ENCODE measurements at regions not wholly inside any gene's neighbourhood (a gene's known extent, or its start where the extent isn't known, plus 50 kb on each side); places are given as distances from the start of the nearest gene placed in this dataset.

DNA sequence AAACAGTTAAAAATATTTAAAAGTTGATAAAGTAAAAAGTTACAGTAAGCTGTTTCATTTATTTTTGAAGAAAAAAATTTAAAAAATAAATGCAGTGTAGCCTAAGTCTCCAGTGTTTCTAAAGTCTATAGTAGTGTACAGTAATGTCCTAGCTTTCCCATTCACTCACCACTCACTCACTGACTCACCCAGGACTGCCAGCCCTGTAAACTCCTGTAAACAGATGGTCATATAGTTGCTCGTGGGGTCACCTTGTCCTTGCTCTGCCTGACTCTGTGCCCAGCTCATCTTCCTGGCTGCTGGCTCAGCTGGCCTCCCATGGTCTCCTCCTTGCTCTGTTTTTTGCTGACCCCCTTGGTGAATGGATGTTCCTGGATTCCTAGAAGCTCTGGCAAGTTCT is 180.3 kb downstream of the VAPA start:
- ChIA-PET CTCF (no interaction called here), POLR2A (interaction anchor here (0.7 kb wide), 1 partner anchor 10 kb away, joined by 4 read pairs; no protein-coding TSS in a partner anchor)
- Histone ChIP-seq H3K4me1 (ENCODE audit: control insufficient read depth, insufficient read depth, low read length) (no peaks in the 10 kb centered on the region), H3K9me3 (ENCODE audit: control insufficient read depth, insufficient read depth, low read depth, low read length) (no peaks in the 10 kb centered on the region), H3K36me3 (ENCODE audit: control insufficient read depth in 2 of 2, insufficient read depth in 1 of 2, low read length in 2 of 2) (no peaks in the 10 kb centered on the region), H3K4me3 (ENCODE audit: low read depth, low read length) (no peak overlapping the region), H3K27ac (ENCODE audit: extremely low read depth, low read depth, low read length) (no peak overlapping the region)
- no peak for TF ChIP-seq ZNF843 (tag by site-specific recombination; IDR thresholded peaks at IDR 0.05)

- H3K4me3 ChIP-seq (ENCODE audit: low read depth, low read length) = no peak overlapping the region
- H3K4me1 ChIP-seq (ENCODE audit: control insufficient read depth, insufficient read depth, low read length) = no peaks in the 10 kb centered on the region
- no peak overlapping the region for H3K27ac ChIP-seq (ENCODE audit: extremely low read depth, low read depth, low read length)
- ChIA-PET POLR2A (no interaction called here), CTCF (no interaction called here)
- no peaks in the 10 kb centered on the region for H3K9me3 ChIP-seq (ENCODE audit: control insufficient read depth, insufficient read depth, low read depth, low read length)
- TF ChIP-seq, protein P1, sequence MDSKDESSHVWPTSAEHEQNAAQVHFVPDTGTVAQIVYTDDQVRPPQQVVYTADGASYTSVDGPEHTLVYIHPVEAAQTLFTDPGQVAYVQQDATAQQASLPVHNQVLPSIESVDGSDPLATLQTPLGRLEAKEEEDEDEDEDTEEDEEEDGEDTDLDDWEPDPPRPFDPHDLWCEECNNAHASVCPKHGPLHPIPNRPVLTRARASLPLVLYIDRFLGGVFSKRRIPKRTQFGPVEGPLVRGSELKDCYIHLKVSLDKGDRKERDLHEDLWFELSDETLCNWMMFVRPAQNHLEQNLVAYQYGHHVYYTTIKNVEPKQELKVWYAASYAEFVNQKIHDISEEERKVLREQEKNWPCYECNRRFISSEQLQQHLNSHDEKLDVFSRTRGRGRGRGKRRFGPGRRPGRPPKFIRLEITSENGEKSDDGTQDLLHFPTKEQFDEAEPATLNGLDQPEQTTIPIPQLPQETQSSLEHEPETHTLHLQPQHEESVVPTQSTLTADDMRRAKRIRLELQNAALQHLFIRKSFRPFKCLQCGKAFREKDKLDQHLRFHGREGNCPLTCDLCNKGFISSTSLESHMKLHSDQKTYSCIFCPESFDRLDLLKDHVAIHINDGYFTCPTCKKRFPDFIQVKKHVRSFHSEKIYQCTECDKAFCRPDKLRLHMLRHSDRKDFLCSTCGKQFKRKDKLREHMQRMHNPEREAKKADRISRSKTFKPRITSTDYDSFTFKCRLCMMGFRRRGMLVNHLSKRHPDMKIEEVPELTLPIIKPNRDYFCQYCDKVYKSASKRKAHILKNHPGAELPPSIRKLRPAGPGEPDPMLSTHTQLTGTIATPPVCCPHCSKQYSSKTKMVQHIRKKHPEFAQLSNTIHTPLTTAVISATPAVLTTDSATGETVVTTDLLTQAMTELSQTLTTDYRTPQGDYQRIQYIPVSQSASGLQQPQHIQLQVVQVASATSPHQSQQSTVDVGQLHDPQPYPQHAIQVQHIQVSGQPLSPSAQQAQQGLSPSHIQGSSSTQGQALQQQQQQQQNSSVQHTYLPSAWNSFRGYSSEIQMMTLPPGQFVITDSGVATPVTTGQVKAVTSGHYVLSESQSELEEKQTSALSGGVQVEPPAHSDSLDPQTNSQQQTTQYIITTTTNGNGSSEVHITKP (tag by site-specific recombination; IDR thresholded peaks at IDR 0.05) = peak; percentile 62
- TF ChIP-seq, protein P2, sequence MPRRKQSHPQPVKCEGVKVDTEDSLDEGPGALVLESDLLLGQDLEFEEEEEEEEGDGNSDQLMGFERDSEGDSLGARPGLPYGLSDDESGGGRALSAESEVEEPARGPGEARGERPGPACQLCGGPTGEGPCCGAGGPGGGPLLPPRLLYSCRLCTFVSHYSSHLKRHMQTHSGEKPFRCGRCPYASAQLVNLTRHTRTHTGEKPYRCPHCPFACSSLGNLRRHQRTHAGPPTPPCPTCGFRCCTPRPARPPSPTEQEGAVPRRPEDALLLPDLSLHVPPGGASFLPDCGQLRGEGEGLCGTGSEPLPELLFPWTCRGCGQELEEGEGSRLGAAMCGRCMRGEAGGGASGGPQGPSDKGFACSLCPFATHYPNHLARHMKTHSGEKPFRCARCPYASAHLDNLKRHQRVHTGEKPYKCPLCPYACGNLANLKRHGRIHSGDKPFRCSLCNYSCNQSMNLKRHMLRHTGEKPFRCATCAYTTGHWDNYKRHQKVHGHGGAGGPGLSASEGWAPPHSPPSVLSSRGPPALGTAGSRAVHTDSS (tag by site-specific recombination; IDR thresholded peaks at IDR 0.05) = no peak
- H3K36me3 ChIP-seq (ENCODE audit: control insufficient read depth in 2 of 2, insufficient read depth in 1 of 2, low read length in 2 of 2) = no peaks in the 10 kb centered on the region
These were observed 180.8 kb downstream of the VAPA start for GRCh38 chr18:10094655-10095054.

DNA sequence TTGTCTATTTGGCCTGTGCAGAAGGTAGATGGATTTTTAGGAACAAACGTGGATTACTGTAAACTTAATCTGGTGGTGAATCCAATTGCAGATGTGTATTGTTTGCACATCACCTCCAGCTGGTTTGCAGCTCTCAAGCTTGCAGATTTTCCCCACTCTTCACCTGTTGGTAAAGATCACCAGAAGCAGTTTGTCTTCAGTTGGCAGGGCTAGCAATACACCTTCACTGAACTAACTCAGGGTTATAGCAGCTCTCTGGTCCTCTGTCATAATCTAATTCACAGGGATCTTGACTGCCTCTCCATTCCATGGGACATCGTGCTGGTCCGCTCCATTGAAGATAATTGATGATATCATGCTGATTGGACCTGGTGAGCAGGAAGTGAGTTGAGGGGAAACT is 181.5 kb downstream of the VAPA start:
- Histone ChIP-seq H3K27ac (ENCODE audit: extremely low read depth, low read depth, low read length) (no peak overlapping the region), H3K4me3 (ENCODE audit: low read depth, low read length) (no peak overlapping the region), H3K9me3 (ENCODE audit: control insufficient read depth, insufficient read depth, low read depth, low read length) (no peaks in the 10 kb centered on the region), H3K4me1 (ENCODE audit: control insufficient read depth, insufficient read depth, low read length) (no peaks in the 10 kb centered on the region), H3K36me3 (ENCODE audit: control insufficient read depth in 2 of 2, insufficient read depth in 1 of 2, low read length in 2 of 2) (no peaks in the 10 kb centered on the region)
- ChIA-PET CTCF (no interaction called here), POLR2A (no interaction called here)
- no peak for TF ChIP-seq ZBTB44 (tag by site-specific recombination; IDR thresholded peaks at IDR 0.05)
- TF ChIP-seq ZBTB48 (tag by site-specific recombination; IDR thresholded peaks at IDR 0.05) = no peak
- peak; percentile 91 for TF ChIP-seq ZNF157 (tag by site-specific recombination; IDR thresholded peaks at IDR 0.05)

DNA sequence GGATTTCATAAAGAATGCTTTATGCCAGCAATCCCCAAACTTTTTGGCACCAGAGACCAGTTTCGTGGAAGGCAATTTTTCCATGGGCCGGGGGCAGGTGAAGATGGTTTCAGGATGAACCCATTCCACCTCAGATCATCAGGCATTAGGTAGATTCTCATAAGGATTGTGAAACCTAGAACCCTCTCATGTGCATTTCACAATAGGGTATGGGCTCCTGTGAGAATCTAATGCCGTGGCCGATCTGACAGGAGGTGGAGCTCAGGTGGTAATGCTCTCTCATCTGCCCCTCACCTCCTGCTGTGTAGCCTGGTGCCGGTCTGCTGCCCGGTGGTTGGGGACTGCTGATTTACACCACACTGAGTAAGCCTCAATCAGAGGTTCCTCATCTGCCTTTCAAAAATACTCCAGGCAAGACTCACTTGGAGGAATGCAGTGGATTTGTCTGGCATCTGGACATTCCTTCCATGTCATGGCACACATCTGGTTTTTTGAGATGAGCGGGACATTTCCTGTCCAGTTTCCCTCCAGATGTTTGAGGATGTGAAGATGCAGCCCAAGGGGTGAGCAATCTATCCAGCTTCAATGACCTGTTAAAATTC is 185.8 kb downstream of the VAPA start:
- Histone ChIP-seq H3K36me3 (ENCODE audit: control insufficient read depth in 2 of 2, insufficient read depth in 1 of 2, low read length in 2 of 2) (no peaks in the 10 kb centered on the region), H3K4me3 (ENCODE audit: low read depth, low read length) (no peak overlapping the region), H3K27ac (ENCODE audit: extremely low read depth, low read depth, low read length) (no peak overlapping the region), H3K9me3 (ENCODE audit: control insufficient read depth, insufficient read depth, low read depth, low read length) (no peaks in the 10 kb centered on the region), H3K4me1 (ENCODE audit: control insufficient read depth, insufficient read depth, low read length) (no peaks in the 10 kb centered on the region; the same call in 1 of the 2 replicates)
- POLR2A ChIA-PET = interaction anchor here (0.8 kb wide), 1 partner anchor 16 kb away, joined by 5 read pairs; no protein-coding TSS in a partner anchor
- no peak for TF ChIP-seq ZNF398 (tag by site-specific recombination; IDR thresholded peaks at IDR 0.05)
- no peak for TF ChIP-seq ZNF133 (tag by site-specific recombination; IDR thresholded peaks at IDR 0.05)
- no peak for TF ChIP-seq ZBTB44 (tag by site-specific recombination; IDR thresholded peaks at IDR 0.05)
- no peak for TF ChIP-seq WT1 (tag by site-specific recombination; IDR thresholded peaks at IDR 0.05)
- no peak for TF ChIP-seq ZNF416 (tag by site-specific recombination; IDR thresholded peaks at IDR 0.05)
- CTCF ChIA-PET = no interaction called here
